GM19467 (cell line): ENCODE measurements at regions not wholly inside any gene's neighbourhood (a gene's known extent, or its start where the extent isn't known, plus 50 kb on each side); places are given as distances from the start of the nearest gene placed in this dataset.
"Not testable (repeated sequence)": the region's sequence is repeated elsewhere in the genome, so short reads cannot be mapped to it uniquely, and the experiment has no call there.

Experiments used
- ATAC-seq: cut with Tn5 transposase; IDR thresholded peaks from one replicate; pipeline ENCODE4 v1.9.1; 2021; ENCODE audit warnings: mild to moderate bottlenecking, moderate library complexity; ENCODE audit not compliant: unreplicated experiment

DNA sequence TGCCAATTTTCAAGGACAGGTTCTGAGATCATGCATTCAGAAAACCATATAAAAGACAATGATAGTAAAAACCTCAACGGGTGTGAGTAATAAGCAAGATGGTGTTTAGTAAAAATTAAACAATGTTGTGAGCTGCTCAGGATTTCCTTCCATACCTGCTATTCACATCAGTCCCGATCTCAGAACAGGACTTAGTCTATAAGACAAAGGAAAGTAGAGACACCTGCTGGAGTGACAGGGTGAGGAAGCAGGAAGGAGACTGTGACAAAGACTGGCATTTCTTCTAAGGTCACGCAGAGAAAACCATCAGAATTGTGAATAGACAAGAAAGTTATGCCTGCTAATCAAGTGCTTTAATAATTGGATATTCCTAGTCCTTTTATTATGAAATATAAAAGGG is 648.0 kb downstream of the DACH1 start:
- ATAC-seq, result no peak

DNA sequence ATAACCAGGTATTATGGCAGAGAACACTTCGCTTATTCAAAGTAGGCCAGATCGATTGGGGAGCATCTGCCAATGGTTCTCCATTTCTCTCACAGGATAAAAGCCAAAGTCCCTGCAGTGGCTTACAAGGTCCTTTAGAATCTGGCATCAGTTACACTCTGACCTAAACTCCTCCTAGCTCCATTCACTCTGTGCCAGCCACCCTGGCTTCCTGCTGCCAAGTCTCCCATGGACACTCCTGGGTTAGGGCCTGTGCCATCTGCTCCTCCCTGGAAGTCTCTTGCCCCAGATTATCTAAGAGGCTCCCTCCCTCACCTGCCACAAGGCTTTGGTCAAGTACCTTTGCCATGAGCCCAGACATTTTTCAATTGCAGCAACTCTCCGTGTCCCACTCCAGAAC is 649.2 kb downstream of the DACH1 start:
- ATAC-seq, result no peak

DNA sequence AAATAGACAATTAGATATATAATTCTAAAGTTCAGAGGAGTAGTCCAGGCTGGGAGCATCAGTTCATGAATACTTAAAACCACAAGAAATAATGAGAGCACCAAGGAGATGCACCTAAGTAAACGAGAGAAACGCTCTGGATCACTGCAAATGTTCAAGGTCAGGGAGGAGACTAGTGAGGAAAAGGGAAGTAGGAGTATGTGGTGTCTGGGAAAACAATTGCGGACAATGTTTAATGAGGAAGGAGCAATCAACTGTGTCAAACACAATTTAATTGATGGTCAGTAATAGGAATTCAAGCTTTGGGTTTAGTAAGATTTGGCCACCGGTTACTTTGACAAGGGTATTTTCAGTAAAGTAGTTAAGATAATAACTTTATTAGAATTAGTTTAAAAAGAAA is 652.2 kb downstream of the DACH1 start:
- no peak for ATAC-seq

DNA sequence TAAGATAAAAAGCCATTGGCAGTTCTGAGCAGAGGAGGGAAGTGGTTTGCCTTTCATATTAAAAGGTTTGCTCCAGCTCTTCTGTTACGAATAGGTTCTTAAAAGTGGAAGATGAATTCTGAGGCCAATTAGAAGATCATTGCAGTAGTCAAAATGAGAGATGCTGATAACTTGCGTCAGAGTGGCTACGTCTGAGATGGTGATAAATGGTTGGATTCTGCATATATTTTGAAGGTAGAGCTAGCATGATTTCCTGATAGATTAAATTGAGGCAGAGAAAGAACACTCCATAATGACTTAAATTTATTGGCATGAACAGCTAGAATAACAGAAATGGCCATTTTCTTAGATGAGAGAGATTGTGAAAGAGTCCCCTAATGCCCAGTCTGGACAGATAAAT is 652.6 kb downstream of the DACH1 start:
- ATAC-seq, result no peak

DNA sequence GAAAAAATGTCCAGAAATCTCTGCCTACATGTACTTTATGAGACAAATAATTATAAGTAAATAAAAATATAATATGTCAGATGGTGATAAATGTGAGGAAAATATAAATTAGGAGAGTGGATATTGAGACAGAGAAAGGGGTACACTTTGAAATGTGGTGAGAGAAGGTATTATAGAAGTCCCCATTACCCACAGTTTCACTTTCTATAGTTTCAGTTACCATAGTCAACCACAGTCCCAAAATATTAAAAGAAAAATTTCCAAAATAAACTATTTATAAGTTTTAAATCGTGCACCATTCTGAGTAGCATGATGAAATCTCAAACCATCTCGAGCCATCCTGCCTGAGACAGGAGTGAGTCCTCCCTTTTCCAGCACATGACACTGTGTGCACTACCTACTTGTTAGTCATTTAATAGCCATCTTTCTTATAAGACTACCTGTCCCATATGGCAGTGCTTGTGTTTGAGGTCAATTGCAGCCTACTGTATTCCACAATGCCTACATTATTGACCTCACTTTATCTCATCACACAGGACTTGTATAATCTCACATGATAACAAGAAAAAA is 653.7 kb downstream of the DACH1 start:
- no peak for ATAC-seq

DNA sequence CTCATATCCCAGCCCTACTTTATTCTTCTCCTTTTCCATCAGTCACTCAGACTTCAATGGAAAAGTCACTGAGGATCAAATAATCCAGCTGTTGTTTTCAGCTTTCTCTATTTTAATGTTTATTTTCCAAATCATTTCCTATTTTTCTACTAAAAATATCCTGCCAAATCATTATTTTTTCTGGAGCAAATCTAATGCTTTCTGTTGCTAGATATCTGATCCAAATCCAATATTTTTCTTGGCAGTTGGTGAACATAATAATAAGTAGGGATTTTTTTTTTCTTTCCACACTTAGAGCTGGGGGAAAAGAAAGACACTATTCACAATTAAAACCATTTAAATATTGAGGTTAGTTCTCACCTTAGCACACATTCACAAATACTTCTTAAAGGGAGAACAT is 656.1 kb downstream of the DACH1 start:
- ATAC-seq, result no peak

DNA sequence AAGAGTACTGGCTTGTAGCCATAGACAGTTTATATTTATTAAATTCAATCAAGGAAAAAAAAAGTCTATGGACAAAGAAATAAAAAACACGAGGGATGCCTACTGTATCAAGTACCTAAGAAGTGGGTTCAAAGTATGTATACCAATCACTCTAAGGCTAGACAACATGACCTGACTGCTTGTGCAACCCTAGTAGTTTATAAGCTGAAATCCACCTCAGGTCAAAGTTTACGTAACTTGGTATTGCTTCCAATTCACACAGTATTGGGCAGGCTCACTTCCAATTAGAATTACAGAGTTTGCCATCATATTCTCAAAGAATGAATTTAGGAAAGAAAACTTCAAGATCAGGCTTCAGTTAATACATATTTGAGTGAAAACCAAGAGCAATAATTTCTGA is 657.8 kb downstream of the DACH1 start:
- no peak for ATAC-seq

DNA sequence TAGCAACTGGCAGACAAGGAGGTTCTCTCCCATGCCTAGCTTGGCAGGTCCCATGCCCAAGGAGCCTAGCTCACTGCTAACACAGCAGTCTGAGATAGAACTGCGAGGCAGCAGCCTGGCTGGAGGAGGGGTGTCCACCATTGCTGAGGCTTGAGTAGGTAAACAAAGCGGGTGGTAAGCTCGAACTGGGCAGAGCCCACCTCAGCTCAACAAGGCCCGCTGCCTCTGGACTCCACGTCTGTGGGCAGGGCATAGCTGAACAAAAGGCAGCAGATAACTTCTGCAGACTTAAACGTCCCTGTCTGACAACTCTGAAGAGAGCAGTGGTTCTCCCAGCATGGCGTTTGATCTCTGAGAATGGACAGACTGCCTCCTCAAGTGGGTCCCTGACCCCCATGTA is 682.4 kb downstream of the DACH1 start:
- not testable (repeated sequence) for ATAC-seq

DNA sequence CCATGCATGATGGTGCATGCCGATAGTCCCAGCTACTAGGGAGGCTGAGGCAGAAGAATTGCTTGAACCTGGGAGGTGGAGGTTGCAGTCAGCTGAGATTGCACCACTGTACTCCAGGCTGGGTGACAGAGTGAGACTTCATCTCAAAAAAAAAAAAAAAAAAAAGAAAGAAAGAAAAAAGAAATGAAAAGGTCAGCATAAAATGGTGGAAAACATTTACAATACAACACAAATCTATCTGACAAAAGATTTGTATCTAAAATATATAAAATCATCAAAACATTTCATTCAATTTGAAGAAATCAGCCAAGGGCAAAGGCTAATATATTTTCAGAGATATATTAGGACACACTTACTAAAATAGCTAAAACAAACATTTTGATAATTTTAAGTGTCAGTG is 683.7 kb downstream of the DACH1 start:
- ATAC-seq, result not testable (repeated sequence)

DNA sequence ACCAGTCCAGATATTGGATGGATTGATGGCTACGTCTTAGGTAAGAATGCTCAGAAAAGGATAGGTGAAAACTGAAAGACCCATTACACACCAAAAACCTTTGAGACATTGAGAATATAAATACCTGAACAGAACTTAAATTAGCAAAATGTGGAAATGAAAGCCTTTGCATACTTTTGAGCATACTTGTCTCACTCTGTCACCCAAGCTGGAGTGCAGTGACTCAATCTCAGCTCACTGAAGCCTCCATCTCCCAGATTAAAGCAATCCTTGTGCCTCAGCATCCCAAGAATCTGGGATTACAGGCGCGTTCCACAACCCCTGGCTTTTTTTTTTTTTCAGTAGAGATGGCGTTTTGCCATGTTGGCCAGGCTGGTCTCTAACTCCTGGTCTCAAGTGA is 695.3 kb downstream of the DACH1 start:
- ATAC-seq, result no peak

DNA sequence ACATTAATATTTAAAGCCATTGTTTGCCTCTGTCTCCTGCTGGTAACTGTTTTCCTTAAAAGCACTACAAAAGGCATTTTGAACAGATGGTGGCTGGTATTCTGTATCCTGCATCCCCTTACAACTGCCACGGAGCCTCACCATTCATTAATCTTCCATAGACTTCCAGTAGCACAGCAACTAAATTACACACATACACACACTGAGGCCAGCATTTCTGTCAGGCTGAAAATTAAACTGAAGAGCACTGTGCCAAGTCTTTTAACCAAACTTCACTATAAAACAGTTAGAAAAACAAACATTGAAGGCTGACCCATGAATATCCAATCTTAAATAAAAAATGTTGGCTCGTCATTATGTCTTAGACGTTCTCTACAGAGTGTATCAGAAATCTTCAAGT is 697.8 kb downstream of the DACH1 start:
- ATAC-seq, result no peak

DNA sequence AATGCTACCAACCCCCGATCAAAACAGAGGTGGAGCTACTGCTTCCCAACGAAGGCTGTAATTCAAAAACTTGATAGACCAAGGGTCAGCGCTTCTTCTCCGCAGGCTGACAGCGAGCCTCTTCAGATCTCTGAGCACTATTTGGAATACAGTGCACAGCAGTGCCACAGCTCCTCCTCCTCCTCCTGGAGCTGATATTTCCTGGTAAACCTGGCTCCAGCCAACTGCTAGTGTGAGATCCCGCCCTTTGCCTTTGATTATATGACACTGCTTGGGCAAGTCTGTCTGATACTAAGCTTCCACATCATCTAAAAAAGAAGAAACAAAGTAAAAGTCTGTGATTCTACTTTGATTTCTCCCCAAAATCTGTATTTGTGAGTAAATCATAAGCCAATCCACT is 710.5 kb downstream of the DACH1 start:
- ATAC-seq, result no peak

DNA sequence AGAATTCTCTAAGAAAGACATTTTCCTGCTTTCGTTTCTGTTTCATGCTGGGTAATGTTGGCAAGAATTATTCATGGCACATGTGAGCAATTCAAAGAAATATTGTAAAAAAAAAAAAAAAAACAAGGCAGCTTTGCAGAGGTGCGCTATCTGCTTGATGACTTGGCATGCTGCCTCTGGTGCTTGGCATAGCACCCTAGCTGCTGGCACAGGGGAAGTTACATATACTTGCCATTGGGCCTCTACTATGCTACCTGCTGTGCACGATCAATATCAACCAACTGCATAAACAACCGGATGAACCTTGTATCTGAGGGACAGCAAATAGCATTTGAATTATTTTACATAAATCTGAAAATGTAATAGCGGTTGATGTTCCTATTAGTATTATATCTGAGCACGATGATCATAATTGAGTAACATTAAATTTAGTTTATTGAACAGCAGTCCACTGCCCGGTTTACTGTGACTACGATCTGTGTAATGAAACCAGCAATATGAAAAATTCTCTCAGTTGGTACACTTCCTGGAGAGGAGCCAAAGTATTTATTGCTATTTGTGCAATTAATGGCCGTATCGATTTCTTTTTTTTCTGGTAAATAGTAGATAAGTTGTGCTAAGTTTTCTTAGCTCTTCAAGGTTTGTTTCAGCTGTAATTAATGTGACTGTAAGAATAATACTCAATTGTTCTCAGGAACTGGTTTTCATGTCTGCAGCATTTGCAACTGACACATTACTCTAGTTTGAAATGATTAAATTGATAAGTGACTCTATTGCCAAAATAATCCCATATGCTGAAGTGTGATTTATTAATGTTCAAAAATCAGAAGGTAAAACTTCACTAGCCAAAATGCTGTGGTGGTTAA is 717.3 kb downstream of the DACH1 start:
- ATAC-seq, result no peak

DNA sequence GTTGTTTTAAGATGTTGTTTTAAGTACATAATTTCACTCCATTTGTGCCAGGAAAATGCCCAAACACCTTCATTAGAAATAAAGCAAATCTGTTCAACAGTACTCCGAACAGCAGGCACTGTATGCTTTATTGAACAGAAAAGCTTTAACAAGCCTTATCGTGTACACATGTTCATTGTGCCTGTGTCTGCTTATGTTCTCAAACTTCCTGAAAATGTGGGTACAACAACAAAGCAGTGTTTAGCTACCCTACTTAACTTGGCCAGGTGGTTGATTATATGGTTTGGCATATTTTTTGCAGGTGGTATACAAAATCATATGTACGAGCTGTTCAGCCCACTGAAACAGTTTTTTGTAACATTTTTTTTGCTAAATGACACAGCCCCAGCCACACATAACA is 718.0 kb downstream of the DACH1 start:
- ATAC-seq, result no peak

DNA sequence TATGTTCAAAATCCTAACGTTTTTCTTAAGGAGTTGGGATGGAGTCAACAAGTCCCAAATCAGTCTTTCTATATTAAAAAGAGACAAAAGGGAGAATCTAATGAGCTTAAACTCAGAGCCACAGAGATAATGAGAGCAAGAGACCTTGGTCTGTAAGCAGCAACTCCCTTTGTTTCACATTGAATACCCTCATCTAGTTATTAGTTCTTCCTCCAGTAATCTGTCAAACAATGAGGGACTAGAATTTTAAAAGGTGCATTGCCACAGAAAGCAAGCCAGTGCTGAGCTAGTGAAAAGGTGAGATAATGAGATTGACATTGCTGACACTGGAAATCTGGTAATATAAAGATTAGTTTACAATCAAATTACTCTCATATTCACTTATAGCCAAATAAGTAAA is 718.6 kb downstream of the DACH1 start:
- no peak for ATAC-seq

DNA sequence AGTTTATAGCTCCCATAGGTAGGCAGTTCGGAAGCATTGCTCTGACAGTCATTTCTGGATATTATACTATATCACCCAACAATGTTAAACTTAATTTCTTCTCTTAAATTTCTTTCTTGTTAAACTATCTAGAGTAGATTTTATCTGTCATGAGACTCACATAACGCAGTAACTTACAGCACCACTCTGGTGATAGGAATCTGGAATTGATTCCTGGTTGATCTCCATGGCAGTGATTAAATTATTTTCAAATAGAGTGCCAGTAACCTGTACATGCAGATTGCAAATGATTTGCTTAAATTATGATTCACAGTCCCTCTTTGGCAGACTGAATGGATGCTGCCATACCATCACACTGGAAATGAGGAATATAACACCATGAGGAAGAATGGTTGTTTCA is 722.1 kb downstream of the DACH1 start:
- ATAC-seq, result no peak

DNA sequence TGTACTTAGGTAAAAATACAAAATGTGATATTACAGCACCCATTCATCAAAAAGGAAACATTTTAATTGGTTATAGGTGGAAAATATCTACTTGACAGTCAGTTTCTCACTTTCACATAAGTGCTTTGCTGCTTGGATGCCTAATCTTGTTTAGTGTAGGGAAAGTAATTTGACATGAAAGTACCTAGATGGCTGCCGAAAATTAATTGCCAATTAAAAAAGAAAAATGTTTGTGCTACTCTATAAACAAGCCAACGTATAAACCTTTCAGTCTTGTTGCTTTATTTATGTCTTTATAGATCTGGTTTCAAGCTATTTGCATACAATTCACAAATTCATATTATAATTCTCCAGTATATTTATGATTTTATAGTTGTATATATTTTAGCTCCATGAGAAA is 729.9 kb downstream of the DACH1 start:
- ATAC-seq, result no peak

DNA sequence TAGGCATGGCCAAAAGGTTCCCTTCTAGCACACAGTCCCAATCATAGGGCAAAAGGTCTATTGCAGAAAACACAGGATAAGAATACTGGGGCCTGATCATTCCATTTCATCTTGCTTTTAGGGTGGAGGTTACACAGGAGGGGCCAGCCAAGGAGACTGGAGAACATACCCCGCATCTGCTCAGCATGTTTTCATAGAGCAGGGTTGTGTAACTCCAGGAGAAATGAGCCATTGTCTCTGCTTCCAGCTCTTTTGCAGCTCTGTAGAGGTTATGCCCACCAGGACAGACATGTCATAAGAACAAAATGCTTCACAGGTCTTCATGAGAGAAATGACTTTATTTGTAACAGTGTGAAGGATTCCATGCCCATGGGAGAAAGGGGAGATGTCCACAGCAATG is 742.8 kb downstream of the DACH1 start:
- no peak for ATAC-seq

DNA sequence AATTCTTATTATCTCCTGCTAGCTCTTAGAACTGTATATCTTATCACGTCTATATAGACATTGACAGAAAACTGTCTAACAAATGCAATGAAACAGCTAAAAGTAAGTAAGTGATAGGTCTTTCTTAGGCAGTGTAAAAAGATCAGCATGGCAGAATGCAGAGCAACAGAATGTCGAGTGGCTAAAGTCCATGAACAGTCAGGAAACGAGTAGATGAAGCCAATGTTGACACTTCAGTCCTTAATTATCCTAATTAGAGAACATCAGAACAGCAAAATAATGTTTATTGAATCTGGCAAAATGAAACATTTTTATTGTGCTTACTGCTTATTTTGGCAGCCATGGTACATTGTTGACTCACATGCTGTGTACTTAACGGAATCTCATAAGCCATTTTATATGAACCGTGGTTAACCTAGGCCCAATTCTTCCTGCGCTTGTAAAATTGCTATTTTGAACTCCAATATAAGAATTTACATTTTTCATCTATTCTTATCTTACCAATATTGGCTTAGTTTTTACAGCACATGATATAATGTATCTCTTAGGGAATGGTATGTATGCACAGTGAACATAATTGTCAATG is 748.1 kb downstream of the DACH1 start:
- no peak for ATAC-seq

DNA sequence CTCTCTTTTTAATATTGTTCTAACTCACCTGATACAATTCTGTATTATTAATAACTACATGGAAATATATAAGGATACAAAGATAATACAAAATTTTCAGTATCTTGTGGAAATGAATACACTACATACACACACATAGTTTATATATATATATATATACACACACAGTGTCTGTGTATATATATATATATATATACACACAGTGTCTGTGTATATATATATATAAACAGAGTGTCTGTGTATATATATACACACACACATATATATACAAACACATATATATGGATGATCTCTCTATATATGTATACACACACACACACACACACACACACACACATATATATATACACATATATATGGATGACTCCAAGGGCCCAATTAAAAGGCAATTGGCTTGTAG is 749.1 kb downstream of the DACH1 start:
- no peak for ATAC-seq

DNA sequence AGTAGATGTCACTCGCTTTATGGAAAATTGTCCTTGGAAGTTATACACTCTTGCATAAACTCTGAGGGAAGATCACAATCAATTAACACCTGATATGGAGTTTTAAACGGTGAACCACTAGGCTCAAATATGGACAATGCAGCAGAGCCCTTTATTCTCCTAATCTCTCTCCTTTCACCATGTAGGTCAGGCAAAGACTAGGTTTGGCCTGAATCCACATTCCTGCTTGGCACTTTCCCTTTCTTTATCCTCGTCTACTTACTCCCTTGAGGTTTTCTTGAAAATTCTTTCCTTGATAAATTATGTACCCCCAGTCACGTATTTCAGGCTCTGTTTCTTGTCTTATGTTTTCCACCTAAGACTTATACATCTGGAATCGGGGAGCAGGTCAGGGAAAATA is 751.7 kb downstream of the DACH1 start:
- no peak for ATAC-seq

DNA sequence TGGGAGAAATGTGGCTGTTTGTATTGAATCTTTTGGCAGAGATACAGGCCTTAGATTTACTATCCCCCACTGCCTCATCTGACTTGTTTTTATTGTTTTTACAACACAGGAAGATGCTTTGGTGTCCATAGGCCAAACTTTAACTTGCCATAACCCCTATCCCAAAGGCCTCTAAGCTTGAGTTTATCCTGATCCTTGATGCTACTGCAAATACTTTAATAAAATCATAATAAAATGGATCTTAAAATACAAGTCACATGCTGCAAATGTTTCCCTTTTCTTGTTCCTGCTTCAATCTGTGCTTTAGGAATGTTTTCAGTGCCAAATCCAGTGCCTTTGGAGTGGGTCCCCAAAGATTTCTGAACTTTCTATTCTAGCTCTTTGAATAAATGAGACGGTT is 770.6 kb downstream of the DACH1 start:
- no peak for ATAC-seq
